GM19395 (cell line): ENCODE measurements at regions not wholly inside any gene's neighbourhood (a gene's known extent, or its start where the extent isn't known, plus 50 kb on each side); places are given as distances from the start of the nearest gene placed in this dataset.

ENCODE experiments used
- ATAC-seq: cut with Tn5 transposase; IDR thresholded peaks from one replicate; pipeline ENCODE4 v1.9.1; 2021; ENCODE audit warnings: mild to moderate bottlenecking, moderate library complexity; ENCODE audit not compliant: unreplicated experiment

DNA sequence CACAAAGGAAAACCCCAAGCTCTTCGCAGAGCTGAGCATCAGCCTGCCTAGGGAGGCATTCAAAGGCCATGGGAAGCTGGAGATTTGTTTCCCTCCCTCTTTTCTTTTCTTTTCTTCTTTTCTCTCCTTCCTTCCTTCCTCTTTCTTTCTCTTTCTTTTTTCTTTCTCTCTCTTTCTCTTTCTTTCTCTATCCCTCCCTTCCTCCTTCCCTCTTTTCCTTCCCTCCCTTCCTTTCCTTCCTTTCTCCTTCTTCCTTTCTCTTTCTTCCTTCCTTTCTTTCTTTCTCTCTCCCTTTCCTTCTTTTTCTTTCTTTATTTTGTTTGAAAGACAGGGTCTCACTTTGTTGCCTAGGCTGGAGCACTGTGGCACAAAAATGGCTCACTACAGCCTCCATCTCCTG, 168.4 kb upstream of the ARL4C start:
- ATAC-seq, result no peak

DNA sequence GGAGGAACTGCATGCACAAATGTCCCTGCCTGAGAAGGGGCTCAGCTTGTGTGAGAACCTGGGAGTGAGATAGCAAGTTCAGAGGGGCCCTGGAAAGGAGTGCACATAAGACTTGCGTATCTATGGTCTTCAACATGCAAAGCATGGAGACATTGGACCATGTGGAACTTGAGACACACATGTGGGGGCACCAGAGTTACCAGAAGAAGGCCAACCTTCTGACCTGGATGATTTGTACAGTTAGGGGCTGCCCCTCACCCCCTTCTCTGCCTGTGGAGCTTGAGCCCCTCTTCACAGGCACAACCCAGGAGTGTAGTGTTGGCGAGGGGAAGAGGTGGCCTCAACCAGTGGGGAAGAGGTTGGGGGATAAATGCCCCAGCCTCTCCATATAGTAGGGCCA, 165.0 kb upstream of the ARL4C start:
- ATAC-seq, result no peak

DNA sequence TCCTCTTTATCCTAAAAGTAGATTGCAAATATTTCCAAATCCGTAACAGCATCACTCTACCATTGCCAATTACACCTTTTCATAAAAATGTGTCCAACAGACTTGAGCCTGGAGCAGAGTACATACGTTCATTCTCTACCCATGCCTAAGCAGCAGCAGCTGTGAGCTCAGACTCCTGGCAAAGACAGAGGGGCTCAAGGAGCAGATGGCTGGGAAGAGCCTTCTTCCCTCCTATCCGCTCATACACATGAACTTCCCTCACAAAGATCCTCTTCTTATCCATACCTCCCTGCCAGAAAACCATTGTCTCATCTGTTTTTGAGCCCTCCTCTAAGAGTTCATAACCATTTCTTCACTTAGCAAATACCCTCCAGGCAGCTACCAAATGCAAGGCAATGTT, 164.3 kb upstream of the ARL4C start:
- ATAC-seq, result no peak

DNA sequence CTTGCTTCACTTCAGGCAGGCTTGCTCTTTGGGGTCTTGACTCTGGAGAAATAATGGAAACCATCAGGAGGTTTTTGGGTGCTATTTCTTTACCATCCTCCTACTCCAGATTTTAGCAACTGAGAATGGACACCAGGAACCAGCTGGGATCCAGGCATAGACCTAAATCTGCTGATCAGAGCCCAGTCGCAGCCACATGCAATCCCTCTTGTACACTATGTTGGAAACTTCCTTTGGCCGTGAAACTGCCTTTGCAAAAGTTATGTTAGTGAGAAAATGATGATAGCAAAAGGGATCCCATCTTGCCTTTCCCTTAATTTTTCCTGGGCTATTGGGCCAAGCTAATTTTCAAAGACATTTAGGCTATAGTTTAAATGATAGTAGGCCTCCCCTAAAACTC, 158.8 kb upstream of the ARL4C start:
- no peak for ATAC-seq

DNA sequence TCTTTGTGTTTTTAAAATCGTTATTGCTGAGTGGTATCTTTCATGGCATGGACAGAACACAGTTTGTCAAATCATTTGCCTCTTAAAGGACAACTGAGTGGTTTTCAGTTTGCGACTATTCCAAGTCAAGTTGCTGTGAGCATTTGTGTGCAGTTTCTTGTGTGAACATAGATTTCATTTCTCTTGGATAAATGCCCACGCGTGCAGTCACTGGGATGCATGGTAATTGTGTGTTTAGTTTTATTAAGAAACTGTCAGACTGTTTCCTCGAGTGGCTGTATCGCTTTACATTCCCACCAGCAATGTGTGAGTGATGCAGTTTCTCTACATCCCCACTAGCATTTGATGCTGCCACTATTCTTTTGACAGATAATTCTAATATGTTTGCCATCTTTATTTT, 154.0 kb upstream of the ARL4C start:
- no peak for ATAC-seq

DNA sequence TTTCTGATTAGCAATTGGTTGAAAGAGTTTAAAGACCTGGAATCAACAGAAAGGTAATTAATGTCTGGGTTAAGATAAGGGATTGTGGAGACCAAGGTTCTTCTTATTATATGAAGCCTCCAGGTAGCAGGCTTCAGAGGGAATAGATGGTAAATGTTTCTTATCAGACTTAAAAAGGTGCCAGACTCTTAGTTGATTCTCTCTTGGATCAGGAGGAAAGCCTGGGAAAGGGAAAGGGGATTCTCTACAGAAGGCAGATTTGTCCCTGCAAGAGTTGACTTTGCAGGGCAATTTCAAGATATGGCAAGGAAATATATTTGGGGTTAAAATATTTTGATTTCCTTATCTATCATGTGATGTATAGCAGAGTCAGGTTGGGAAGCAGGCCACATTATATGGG, 153.1 kb upstream of the ARL4C start:
- no peak for ATAC-seq

DNA sequence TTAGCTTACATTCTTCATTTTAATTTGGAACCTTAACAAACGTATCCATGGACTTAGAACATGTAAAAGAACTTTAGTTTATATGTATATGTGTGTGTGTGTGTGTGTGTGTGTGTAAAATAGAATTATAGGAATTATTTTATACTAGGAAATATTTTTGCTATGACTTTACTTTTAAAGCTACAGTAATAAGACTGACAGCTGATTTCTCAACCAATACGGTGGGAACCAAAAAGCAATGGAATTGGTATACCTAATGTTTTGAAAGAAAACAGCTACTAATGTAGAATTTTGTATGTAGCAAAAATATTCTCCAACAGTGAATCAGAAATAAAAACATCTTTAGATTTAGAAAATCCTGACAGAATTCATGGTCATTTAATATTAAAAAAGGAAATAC, 146.5 kb upstream of the ARL4C start:
- no peak for ATAC-seq

DNA sequence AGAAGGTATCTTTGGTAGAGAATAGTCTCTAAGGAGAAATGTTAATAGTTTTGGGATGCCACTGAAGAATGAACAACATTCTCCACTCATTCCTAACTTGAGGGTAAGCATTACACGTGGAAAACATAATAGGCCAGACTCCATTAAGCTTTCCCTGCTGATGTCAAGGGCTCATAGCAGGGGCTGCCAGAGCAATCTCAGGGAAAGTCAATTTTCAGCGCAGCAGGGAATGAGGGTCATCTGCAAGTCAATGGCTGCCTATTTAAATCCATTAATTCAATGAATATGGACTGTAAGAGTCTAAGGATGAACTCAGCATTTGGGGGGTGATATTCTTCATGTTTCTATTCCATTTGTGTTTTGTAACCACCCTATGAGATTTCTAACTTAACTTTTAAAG, 144.2 kb upstream of the ARL4C start:
- no peak for ATAC-seq

DNA sequence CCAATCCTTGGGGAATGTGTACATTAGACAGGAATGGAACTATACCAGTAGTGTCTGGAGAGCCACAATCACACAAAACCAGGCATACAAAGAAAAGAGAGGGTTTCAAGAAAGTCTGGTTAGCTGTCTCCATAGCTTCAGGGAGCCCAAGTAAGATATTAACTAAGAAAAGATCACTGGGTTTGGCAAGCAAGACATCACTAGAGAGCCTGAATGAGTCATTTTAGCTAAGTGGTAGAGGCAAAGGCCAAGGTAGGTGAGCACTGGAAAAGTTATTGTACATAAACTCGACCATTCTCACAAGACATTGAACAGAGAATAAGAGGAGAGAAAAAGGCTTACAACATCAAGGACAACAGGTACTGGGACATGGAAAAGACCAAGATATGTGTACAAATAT, 143.8 kb upstream of the ARL4C start:
- ATAC-seq, result no peak

DNA sequence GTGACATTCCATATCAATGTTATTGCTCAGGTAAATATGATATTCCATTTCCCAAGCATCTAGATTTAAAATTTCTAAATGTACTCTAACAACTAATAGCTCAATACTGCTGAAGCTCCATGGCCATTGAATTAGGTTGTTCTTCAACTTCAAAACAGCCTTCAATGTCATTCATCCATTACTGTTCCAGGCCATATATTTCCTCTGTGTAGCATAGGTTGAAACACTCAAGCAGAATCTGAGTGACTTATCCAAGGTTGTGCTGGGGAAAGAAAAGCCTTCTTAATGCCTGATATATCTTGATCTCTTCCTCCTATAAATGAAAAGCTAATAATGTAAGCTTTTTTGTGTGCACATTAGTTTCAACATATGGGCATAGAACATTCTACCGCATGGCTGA, 142.1 kb upstream of the ARL4C start:
- ATAC-seq, result no peak

DNA sequence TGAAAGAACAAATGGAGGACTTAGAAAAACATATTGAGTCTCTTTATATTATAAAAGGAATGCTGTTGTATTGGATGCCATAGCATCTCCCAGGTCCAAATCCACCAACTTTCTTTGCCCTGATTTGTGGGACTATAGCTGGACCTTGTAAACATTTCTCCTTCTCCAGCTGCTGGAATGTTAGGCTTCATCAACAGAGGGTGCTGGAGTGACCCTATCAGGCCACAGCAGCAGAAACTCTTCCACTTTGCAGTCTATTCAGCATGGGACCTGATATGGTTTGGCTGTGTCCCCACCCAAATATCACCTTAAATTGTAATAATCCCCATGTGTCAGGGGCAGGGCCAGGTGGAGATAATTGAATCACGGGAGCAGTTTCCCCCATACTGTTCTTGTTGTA, 138.4 kb upstream of the ARL4C start:
- ATAC-seq, result no peak

DNA sequence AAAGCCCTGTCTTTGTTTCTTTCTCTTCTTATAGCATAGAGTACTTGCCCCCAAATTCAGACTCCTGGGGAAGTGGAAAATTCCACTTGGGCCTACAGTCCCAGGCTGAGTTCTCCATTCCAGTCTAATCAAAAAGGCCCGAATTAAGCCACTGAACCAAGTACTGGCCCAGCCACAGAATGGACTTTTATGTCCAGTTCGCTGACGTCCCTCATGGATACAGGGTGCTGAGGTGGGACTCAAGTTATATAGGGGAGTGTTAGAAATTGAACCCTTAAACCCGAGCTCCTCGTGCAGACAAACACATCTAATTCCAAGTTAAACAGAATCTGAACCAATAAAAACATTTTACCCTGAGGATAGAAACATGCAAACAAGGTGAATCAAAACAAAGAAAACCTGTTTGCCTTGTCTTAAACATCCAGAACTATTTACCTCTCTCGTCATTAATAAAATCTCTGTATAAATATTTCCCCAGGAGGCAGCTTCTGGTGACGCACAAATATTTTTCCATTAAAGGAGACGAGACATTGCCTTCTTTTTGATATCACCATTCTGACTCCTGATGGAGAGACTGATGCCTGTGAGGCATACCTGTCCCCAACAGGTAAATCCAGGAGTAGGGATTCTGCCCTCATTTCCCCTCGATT, 136.8 kb upstream of the ARL4C start:
- no peak for ATAC-seq

DNA sequence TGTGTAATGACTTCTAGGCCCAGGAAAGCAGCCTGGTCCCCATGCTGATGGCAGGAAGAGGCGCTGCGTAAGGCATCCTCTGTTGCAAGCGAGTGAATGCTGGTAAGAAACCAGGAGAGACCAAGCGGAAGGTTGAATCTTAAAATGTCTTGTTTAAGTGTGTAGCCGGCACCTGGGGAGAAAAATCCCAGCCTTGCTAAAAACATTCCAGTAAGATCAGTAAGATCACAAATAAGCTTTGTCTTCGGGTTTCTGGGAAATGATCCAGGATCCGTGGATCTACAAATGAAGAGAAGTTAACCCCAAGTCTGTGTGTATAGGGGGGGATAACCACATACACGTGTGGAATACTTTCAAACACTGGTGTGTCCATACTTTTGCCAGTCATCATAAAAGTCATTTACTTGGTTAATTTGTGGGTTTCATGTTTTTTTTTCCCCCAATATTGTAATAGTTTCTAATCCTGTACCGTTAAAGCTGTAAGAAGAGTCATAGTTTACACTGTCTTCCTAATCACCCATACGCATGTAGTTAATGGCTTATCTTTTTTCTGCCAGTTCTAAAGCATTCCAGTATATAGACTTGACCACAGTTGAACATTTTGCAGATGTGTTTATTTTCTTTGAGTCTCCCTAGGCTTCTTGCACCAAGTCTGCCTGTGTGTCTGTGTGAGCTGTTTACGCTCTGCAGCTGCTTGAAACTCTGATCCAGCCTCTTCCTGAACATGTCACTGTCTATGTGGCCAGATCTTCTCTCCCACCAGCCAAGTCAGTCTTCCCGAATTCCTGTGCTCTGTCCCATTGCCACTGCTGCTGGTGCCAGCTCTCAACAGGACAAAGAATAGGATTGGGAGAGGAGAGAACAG, 135.9 kb upstream of the ARL4C start:
- ATAC-seq, result no peak

DNA sequence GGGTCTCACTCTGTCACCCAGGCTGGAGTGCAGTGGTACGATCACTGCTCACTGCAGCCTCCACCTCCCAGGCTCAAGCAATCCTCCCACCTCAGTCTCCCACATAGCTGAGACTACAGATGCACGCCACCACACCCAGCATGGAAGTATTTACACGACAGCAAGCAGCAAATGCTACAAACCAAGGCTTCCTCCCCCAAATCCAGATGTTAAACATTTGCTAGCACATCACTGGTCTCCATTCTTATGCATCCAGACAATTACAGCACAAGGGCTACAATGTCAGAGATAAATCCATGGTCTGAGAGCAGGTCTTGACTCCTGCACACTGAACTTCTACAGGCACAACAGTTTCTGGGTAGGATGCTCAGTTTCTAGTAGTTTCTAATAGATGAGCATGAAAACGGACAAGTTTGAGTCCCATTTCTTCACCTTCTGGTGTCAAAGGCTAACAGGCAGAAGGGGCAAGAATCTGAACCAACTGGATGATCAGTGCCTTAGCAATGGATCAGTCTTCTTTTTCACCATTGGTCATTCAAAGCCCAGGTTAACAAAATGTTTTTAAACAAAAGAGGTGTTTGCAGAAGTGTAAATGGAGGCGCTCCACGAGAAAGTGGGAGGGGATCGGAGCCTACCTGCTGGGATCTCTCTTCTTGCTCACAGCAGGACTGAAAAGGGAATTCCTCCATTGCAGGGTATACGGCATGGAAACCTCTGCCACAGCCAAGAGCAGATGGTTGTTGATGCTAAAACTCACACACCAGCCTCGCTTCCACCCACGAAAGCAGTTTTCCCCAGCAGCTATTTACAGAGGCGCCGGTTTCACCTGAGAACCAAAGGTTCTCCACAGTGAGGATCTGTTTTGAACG, 135.0 kb upstream of the ARL4C start:
- no peak for ATAC-seq

DNA sequence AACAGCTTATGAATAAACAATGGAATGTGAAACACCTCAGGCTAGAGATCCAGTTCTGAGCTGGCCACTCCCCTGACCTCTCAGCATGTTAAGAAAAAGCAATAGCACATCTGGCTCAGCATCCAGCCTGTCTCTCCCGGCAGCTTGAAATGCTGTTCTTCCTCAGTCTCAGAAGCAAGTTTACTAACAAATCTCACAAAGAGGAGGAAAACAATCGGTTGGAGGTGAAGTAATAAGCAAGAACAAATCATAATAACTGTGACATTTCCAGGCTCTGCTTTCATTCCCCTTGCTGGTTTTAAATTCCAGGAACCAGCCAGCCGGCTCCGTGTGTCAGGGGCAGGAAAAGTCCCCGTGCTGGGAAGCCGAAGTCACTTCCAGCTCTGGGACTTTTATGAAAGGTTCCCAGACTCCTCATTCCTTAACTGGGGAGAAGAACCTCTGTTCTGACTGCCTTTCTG, 133.9 kb upstream of the ARL4C start:
- no peak for ATAC-seq

DNA sequence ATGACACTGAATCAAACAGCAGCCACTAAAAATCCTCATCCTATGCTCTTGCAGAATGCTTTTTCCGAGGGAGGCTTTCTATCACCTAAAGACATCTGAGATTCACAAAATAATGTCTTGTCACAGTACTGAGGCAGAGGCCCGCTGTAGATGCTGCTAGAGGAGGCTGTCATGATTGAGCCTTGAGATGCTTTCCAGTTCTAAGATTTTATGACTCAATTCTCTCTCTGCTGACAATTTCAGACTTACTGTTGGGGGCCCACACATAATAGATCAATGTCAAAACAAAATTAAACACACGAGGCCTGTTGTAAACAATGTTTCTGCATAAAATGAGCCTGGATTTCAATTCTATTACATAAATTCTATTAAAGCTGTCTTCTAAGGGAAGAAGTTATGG, 132.7 kb upstream of the ARL4C start:
- no peak for ATAC-seq

DNA sequence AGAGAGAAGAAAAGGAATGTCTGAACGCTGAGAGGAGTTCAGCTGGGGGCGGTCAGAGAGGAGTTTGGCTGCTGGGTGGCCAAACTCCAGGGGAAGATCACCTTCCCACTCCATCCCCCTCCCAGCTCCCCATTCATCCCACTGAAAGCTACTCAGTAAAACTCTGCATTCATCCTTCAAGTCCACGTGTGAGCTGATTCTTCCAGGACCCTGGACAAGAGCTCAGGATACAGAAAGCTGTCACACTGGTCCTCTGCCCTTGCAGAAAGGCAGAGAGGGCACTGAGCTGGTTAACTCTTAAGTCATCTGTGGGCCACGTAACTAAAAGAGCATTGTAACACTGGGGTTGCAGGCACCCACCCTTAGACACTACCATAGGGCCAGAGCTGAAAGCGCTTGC, 132.1 kb upstream of the ARL4C start:
- ATAC-seq, result no peak

DNA sequence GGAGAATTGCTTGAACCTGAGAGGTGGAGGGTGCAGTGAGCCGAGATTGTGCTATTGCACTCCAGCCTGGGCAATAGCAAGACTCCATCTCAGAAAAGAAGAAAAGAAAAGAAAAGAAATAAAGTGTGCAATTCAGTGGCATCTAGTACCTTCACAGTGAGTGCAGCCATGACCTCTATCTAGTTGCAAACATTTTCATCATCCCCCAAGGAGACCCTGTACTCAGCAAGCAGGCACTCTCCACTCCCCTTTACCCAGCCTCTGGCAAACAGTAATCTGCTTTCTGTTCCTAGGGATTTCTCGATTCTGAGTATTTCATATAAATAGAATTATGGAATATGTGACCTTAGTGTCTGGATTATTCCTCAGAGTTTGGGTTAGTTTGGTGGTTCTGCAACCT, 130.4 kb upstream of the ARL4C start:
- no peak for ATAC-seq

DNA sequence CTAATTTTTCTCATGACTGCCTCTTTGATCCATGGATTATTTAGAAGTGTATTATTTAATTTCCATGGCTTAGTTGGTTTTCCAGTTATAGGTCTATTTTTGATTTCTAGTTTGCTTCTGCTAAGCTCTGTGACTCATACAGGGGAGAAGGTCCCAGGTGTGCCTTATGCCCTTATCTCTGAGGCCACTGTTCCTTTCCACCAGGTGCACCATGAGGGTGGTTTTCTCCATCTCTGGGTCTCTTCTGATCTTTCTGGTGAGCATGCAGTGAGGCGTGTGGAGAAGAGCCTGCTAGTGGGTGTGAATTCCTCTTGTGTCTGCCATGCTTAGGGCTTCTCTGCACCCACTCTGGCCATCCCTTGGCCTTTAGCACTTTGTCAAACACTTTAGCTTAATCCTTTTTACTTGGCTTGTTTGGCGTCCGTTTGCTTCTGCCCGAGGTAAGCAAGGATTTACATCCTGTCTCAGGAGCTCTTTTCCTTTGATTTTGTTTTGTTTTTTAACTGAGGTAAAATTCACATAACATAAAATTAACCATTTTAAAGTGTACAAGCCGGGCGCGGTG, 129.8 kb upstream of the ARL4C start:
- no peak for ATAC-seq

DNA sequence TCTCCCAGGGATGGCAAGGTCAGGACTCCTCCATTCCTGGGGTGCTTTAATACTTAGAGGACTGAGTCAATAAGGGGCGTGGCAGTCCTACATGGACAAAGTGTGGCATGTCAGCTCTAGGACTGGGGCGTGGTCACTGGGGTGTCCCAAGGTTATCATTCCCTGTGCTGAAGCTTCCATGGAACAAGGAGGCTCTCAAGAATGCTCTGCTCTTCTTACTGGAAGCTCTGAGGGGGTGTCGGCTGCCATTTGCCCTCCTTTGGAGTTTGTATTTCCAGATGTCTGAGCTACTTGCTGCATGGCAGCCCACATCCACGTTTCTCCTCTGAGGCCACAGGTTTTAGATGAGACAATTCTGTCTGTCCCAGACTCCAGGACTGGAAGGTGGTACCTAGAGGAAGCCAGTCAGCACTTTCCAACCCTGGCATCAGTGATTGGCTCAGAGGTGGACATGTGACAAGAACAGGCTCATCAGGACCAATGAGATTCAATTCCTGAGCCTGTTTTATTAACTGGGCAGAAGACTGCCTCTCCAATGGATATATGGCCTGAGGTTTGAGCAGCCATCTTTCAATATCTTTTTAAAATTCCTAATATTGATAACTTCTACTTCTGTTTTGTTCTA, 128.9 kb upstream of the ARL4C start:
- ATAC-seq, result no peak

DNA sequence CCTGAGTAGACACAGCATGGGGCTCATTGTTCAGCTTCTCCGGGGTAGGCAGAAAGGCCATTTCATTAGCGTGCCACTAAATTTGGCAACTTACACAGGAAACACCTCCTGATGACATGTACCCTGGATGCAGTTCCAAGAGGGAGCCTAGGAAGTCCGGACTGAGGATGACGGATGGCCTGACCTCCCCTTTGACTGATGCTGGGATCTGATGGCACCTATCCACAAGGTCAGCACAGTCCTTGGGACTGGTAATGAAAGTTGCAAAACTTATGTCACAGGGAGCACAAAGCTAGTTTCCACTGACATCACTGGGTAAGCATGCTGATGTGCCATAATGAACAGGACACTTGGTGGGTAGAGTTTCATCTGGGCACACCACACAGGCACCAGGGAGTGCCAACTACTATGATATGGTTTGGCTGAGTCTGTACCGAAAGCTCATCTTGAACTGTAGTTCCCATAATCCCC, 126.7 kb upstream of the ARL4C start:
- no peak for ATAC-seq
